Heart left ventricle (tissue), 13 donors: ENCODE measurements at regions not wholly inside any gene's neighbourhood (a gene's known extent, or its start where the extent isn't known, plus 50 kb on each side); places are given as distances from the start of the nearest gene placed in this dataset.

Experiments
- CTCF ChIP-seq, 12 donors: fragments of 200-600 bp; sonication (generic) in 4 of 12; IDR thresholded peaks; one replicate each; pipeline versions ENCODE4 v1.5.0 to v1.8.0; 2018 to 2022; ENCODE audit warnings: antibody characterized with exemption in 12 of 12, mild to moderate bottlenecking in 5 of 12
- POLR2A ChIP-seq, 2 donors: fragments of 450-650 bp; IDR thresholded peaks; one replicate each; pipeline ENCODE4 v1.6.1; 2017; ENCODE audit warnings: antibody characterized with exemption in 2 of 2, mild to moderate bottlenecking in 2 of 2, moderate library complexity in 2 of 2
- donor health status: ischemic (EF 13 %, LVEDD 7.1; RV severe dilation, severe dysfunction).
- donor health status: DM: no; HTN: yes; CAD: no.
- donor health status: DM: no; HTN: no; CAD: no.
- donor health status: ischemic (EF 25% LVEDD 6.9; RV normal size, moderate dysfunction).
- donor health status: ischemic (EF 25% LVEDD 5.7; RV mildly dilated, moderate dysfunction).
- donor health status: ischemic (EF 35%, LVEDD 5.7; RV mildly dilated, moderate dysfunction).
- donor health status: nonischemic (EF 11% LVEDD 7.7; RV severe dilation, severe dysfunction).
- donor health status: DM: yes; HTN: yes; CAD: no.
- donor health status: PGD.
- donor health status: ischemic (EF 29% LVEDD 5.4; RV normal size, mild dysfunction).
- donor health status: nonischemic (EF 23%, LVEDD 6.1; RV moderate dilation, normal function).

- TF ChIP-seq CTCF (IDR thresholded peaks at IDR 0.05), result no peak
- no peak for TF ChIP-seq POLR2A (IDR thresholded peaks at IDR 0.05)
Measured at GRCh38 chr9:107688728-107689127, 199.2 kb upstream of the KLF4 start.
